Left ventricle myocardium inferior (tissue), 1 donor: ENCODE measurements at regions not wholly inside any gene's neighbourhood (a gene's known extent, or its start where the extent isn't known, plus 50 kb on each side); places are given as distances from the start of the nearest gene placed in this dataset.

Experiments used
- DNase-seq: peaks from one replicate; pipeline ENCODE4 v3.0.0-alpha.2; 2020
- H3K27ac ChIP-seq: fragments of 200-600 bp; replicated peaks from 2 replicates; pipeline ENCODE4 v1.8.0; 2021
- H3K27me3 ChIP-seq: fragments of 200-600 bp; 2 replicates; pipeline ENCODE4 v1.8.0; 2021; ENCODE audit warnings: low read depth
- H3K36me3 ChIP-seq: fragments of 200-600 bp; 2 replicates; pipeline ENCODE4 v1.8.0; 2021
- H3K4me1 ChIP-seq: fragments of 200-600 bp; 2 replicates; pipeline ENCODE4 v1.8.0; 2021
- H3K4me3 ChIP-seq: fragments of 200-600 bp; 2 replicates; pipeline ENCODE4 v1.8.0; 2021; ENCODE audit warnings: mild to moderate bottlenecking, moderate library complexity
- H3K9me3 ChIP-seq: fragments of 200-600 bp; replicated peaks from 2 replicates; pipeline ENCODE4 v1.8.0; 2021
- intact Hi-C: fragments of 100-400 bp; cut with micrococcal nuclease; formaldehyde crosslinking; loops from one replicate; pipeline ENCODE4 v1.11.0; 2022
- TF ChIP-seq, protein P1 (sequence below): fragments of 200-600 bp; IDR thresholded peaks from 2 replicates; pipeline ENCODE4 v1.8.0; 2021; ENCODE audit warnings: antibody characterized with exemption, mild to moderate bottlenecking, borderline replicate concordance
- donor health status: DM: no; HTN: yes; CAD: no; lungs with severe emphysema.

DNA sequence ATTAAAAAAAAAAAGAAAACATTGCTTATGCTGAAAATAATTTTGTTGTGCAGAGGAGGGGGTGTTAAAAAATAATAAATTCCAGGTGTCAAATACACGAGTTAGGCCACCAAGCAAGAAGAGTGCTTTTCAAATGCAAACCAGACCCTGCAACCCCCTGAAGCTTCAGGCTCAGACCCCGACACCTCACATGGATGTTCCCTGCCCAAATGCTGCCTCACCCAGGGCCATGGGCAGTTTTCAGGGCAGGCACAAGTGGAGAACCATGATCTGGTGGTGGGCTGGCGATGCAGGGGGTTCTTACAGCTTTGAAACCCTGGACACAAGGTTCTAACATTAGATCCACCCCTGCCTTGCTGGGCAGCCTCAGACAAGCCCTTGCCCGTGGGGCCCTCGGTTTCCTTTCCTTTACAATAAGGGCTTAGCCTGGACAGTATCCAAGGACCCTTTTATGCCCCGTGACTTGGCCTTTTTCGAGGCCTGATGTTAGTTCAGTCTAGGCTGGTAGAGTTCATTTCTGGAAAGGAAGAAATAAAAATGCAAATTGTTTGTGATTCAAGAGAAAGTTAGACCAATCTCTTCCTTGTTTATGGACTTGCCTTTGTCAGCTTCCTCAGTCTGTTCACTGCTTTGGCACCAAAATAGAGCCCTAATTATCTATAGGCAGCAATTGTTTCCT lies 168.7 kb downstream of the DDX1 start:
- H3K36me3 ChIP-seq = no peaks in the 10 kb centered on the region
- TF ChIP-seq, protein P1, sequence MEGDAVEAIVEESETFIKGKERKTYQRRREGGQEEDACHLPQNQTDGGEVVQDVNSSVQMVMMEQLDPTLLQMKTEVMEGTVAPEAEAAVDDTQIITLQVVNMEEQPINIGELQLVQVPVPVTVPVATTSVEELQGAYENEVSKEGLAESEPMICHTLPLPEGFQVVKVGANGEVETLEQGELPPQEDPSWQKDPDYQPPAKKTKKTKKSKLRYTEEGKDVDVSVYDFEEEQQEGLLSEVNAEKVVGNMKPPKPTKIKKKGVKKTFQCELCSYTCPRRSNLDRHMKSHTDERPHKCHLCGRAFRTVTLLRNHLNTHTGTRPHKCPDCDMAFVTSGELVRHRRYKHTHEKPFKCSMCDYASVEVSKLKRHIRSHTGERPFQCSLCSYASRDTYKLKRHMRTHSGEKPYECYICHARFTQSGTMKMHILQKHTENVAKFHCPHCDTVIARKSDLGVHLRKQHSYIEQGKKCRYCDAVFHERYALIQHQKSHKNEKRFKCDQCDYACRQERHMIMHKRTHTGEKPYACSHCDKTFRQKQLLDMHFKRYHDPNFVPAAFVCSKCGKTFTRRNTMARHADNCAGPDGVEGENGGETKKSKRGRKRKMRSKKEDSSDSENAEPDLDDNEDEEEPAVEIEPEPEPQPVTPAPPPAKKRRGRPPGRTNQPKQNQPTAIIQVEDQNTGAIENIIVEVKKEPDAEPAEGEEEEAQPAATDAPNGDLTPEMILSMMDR = no peak
- no peaks in the 10 kb centered on the region for H3K27me3 ChIP-seq
- H3K4me1 ChIP-seq = peaks cover under 1% of the 10 kb centered on the region
- H3K27ac ChIP-seq = no peak overlapping the region
- no peaks in the 10 kb centered on the region for H3K9me3 ChIP-seq
- H3K4me3 ChIP-seq = no peak overlapping the region
- no peak for DNase-seq
- intact Hi-C loops = no loop called here

- DNase-seq = no peak
- no peak overlapping the region for H3K27ac ChIP-seq
- intact Hi-C loops = no loop called here
Measured at GRCh38 chr2:15761056-15761455, 169.4 kb downstream of the DDX1 start.

DNA sequence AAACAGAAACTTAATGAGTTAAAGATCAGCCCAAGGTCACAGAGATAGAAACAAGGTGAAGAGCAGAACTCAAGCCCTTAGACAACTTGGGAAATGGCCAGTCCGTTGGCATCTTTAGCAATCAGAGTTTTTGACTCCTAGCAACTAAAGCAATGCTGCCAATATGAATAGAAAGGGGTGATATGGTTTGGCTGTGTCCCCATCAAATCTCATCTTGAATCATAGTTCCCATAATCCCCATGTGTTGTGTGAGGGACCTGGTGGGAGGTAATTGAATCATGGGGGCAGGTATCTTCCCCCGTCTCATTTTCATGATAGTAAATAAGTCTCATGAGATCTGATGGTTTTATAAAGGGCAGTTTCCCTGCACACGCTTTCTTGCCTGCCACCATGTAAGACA lies 170.2 kb downstream of the DDX1 start:
- intact Hi-C loops = no loop called here
- Histone ChIP-seq H3K9me3 (no peaks in the 10 kb centered on the region), H3K27ac (no peak overlapping the region), H3K4me3 (no peak overlapping the region), H3K36me3 (no peaks in the 10 kb centered on the region), H3K4me1 (no peaks in the 10 kb centered on the region), H3K27me3 (no peaks in the 10 kb centered on the region)
- TF ChIP-seq, protein P1 = no peak
- no peak for DNase-seq

More at GRCh38 chr2:15761056-15761455, 169.4 kb downstream of the DDX1 start:
- no peaks in the 10 kb centered on the region for H3K9me3 ChIP-seq
- TF ChIP-seq, protein P1 = no peak
- no peaks in the 10 kb centered on the region for H3K27me3 ChIP-seq
- no peaks in the 10 kb centered on the region for H3K4me1 ChIP-seq
- H3K36me3 ChIP-seq = no peaks in the 10 kb centered on the region
- H3K4me3 ChIP-seq = no peak overlapping the region

GRCh38 chr2:15762449-15762848 lies 170.8 kb downstream of the DDX1 start:
- no peak overlapping the region for H3K27ac ChIP-seq
- intact Hi-C loops = no loop called here
- H3K36me3 ChIP-seq = no peaks in the 10 kb centered on the region
- H3K27me3 ChIP-seq = no peaks in the 10 kb centered on the region
- H3K9me3 ChIP-seq = no peaks in the 10 kb centered on the region
- DNase-seq = no peak
- H3K4me1 ChIP-seq = no peaks in the 10 kb centered on the region
- TF ChIP-seq, protein P1 = no peak
- no peak overlapping the region for H3K4me3 ChIP-seq

DNA sequence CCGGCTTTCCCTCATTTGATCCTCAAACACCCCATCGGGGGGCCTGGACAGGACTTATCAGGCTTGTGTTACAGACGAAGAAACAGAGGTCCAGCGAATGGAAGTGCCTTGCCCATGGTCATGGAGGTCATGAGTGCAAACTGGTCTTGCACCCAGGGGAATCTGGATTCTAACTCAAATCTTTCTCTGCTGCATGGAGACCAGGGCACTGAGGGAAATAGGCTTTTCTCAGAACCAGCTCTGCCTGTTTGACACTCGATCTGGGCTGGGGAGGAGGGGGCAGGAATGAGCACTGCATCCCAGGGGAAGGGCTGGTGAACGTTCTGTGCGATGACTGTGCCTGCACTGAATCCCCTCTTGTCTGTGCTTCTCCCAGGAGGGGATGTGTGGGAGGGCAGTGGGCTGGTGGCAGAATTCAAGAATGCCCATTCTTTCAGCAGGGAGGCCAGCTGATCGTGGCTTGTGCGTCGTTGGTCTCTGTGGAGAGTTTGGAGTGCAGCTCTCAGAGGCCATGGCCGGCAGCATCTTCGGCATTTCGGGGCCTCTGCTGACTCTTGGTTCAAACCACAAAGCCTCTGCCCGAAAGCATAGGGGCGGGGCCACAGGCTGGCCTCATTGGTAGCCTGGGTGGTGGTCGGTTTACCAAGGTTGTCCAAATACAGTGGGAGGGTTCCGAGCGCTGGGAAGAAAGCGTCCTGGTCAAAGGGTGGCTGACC lies 171.6 kb downstream of the DDX1 start:
- Histone ChIP-seq H3K4me1 (no peaks in the 10 kb centered on the region), H3K9me3 (no peaks in the 10 kb centered on the region), H3K36me3 (no peaks in the 10 kb centered on the region), H3K27ac (no peak overlapping the region), H3K4me3 (no peak overlapping the region), H3K27me3 (no peaks in the 10 kb centered on the region)
- intact Hi-C loops = no loop called here
- no peak for DNase-seq
- TF ChIP-seq, protein P1 = no peak
